SK-N-SH treated with all-trans-retinoic acid at 6 μM for 48 hours (cell line): ENCODE measurements at regions not wholly inside any gene's neighbourhood (a gene's known extent, or its start where the extent isn't known, plus 50 kb on each side); places are given as distances from the start of the nearest gene placed in this dataset.

Source experiments
- ATAC-seq: fragments of 200-7000 bp; cut with Tn5 transposase; 3 replicates; pipeline ENCODE4 v1.9.1; 2020; ENCODE audit warnings: mild to moderate bottlenecking, moderate library complexity
- CSDC2 ChIP-seq: fragments of 250-450 bp; sonication (Bioruptor Pico); IDR thresholded peaks from 2 replicates; pipeline ENCODE4 v1.5.0; 2020; ENCODE audit warnings: mild to moderate bottlenecking, moderate library complexity
- CSRNP3 ChIP-seq: fragments of 250-450 bp; sonication (Bioruptor Pico); IDR thresholded peaks from 2 replicates; pipeline ENCODE4 v1.5.1; 2021; ENCODE audit warnings: mild to moderate bottlenecking, moderate library complexity
- GLIS3 ChIP-seq: fragments of 250-450 bp; sonication (Bioruptor Pico); IDR thresholded peaks from 2 replicates; pipeline ENCODE4 v1.5.0; 2020; ENCODE audit warnings: mild to moderate bottlenecking, moderate library complexity
- OSR1 ChIP-seq: fragments of 250-450 bp; sonication (Bioruptor Pico); IDR thresholded peaks from 2 replicates; pipeline ENCODE4 v1.8.0; 2022; ENCODE audit warnings: moderate library complexity, mild to moderate bottlenecking, inconsistent platforms
- SNAI2 ChIP-seq: fragments of 250-450 bp; sonication (Bioruptor Pico); IDR thresholded peaks from 2 replicates; pipeline ENCODE4 v1.5.0; 2020; ENCODE audit warnings: mild to moderate bottlenecking, moderate library complexity
- TCF4 ChIP-seq: fragments of 250-450 bp; sonication (Bioruptor Pico); IDR thresholded peaks from 2 replicates; pipeline ENCODE4 v1.8.0; 2021; ENCODE audit warnings: mild to moderate bottlenecking, moderate library complexity, borderline replicate concordance
- ZC3H10 ChIP-seq: fragments of 250-450 bp; sonication (Bioruptor Pico); IDR thresholded peaks from 2 replicates; pipeline ENCODE4 v1.5.1; 2021; ENCODE audit warnings: mild to moderate bottlenecking, moderate library complexity
- ZFP3 ChIP-seq: fragments of 250-450 bp; sonication (Bioruptor Pico); IDR thresholded peaks from 2 replicates; pipeline ENCODE4 v1.5.0; 2020; ENCODE audit warnings: mild to moderate bottlenecking, moderate library complexity
- TF ChIP-seq, protein P1 (sequence below): fragments of 250-450 bp; sonication (Bioruptor Pico); IDR thresholded peaks from 2 replicates; pipeline ENCODE4 v1.5.0; 2020; ENCODE audit warnings: mild to moderate bottlenecking, moderate library complexity
- TF ChIP-seq, protein P2 (sequence below): fragments of 250-450 bp; sonication (Bioruptor Pico); IDR thresholded peaks from 2 replicates; pipeline ENCODE4 v1.5.1; 2020; ENCODE audit warnings: low read depth, mild to moderate bottlenecking, moderate library complexity
- TF ChIP-seq, protein P3 (sequence below): fragments of 250-450 bp; sonication (Bioruptor Pico); IDR thresholded peaks from 2 replicates; pipeline ENCODE4 v1.8.0; 2021; ENCODE audit warnings: low read depth, mild to moderate bottlenecking, moderate library complexity, borderline replicate concordance

- TF ChIP-seq SNAI2 (no peak), ZFP3 (CRISPR knock-in tag) (no peak), ZC3H10 (no peak), GLIS3 (CRISPR knock-in tag) (no peak), TCF4 (CRISPR knock-in tag) (no peak)
- TF ChIP-seq, protein P1, sequence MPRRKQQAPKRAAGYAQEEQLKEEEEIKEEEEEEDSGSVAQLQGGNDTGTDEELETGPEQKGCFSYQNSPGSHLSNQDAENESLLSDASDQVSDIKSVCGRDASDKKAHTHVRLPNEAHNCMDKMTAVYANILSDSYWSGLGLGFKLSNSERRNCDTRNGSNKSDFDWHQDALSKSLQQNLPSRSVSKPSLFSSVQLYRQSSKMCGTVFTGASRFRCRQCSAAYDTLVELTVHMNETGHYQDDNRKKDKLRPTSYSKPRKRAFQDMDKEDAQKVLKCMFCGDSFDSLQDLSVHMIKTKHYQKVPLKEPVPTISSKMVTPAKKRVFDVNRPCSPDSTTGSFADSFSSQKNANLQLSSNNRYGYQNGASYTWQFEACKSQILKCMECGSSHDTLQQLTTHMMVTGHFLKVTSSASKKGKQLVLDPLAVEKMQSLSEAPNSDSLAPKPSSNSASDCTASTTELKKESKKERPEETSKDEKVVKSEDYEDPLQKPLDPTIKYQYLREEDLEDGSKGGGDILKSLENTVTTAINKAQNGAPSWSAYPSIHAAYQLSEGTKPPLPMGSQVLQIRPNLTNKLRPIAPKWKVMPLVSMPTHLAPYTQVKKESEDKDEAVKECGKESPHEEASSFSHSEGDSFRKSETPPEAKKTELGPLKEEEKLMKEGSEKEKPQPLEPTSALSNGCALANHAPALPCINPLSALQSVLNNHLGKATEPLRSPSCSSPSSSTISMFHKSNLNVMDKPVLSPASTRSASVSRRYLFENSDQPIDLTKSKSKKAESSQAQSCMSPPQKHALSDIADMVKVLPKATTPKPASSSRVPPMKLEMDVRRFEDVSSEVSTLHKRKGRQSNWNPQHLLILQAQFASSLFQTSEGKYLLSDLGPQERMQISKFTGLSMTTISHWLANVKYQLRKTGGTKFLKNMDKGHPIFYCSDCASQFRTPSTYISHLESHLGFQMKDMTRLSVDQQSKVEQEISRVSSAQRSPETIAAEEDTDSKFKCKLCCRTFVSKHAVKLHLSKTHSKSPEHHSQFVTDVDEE = no peak
- TF ChIP-seq, protein P2, sequence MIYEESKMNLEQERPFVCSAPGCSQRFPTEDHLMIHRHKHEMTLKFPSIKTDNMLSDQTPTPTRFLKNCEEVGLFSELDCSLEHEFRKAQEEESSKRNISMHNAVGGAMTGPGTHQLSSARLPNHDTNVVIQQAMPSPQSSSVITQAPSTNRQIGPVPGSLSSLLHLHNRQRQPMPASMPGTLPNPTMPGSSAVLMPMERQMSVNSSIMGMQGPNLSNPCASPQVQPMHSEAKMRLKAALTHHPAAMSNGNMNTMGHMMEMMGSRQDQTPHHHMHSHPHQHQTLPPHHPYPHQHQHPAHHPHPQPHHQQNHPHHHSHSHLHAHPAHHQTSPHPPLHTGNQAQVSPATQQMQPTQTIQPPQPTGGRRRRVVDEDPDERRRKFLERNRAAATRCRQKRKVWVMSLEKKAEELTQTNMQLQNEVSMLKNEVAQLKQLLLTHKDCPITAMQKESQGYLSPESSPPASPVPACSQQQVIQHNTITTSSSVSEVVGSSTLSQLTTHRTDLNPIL = no peak
- ATAC-seq = no peak
Observed at GRCh38 chr4:92215476-92215875, 88.3 kb upstream of the GRID2 start.

GRCh38 chr4:92231511-92231910 is 72.3 kb upstream of the GRID2 start:
- no peak for TF ChIP-seq CSDC2 (CRISPR knock-in tag)
- no peak for TF ChIP-seq CSRNP3
- TF ChIP-seq, protein P3, sequence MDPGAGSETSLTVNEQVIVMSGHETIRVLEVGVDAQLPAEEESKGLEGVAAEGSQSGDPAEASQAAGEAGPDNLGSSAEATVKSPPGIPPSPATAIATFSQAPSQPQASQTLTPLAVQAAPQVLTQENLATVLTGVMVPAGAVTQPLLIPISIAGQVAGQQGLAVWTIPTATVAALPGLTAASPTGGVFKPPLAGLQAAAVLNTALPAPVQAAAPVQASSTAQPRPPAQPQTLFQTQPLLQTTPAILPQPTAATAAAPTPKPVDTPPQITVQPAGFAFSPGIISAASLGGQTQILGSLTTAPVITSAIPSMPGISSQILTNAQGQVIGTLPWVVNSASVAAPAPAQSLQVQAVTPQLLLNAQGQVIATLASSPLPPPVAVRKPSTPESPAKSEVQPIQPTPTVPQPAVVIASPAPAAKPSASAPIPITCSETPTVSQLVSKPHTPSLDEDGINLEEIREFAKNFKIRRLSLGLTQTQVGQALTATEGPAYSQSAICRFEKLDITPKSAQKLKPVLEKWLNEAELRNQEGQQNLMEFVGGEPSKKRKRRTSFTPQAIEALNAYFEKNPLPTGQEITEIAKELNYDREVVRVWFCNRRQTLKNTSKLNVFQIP (CRISPR knock-in tag) = no peak
- ATAC-seq = no peak

DNA sequence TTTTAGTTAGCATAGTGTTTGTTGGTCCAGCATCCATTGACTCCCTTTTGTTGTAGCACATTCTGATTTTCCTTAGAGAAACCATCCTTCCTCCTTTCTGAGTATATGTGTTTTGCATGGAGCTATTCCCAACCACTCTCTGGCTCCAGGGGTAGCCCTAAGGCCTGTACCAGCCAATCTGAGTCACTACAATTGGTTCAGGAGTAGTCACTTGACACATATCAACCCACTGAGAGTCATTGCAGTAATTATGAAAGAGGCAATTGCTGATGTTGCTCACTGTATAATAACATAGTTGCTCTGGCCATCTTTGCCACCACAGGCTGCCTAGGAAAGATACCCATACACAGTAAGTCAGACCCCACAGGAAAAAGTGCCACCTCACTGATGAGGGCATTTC is 71.2 kb upstream of the GRID2 start:
- ATAC-seq = no peak

More for the DNA sequence above, 71.2 kb upstream of the GRID2 start:
- TF ChIP-seq, protein P3 (CRISPR knock-in tag) = no peak
- TF ChIP-seq OSR1 (CRISPR knock-in tag) = no peak
- no peak for TF ChIP-seq CSRNP3
- TF ChIP-seq, protein P1 = no peak
- TF ChIP-seq SNAI2 = no peak
